ENCODE measurements at regions not wholly inside any gene's neighbourhood (a gene's known extent, or its start where the extent isn't known, plus 50 kb on each side); places are given as distances from the start of the nearest gene placed in this dataset.
"Not testable (repeated sequence)": the region's sequence is repeated elsewhere in the genome, so short reads cannot be mapped to it uniquely, and the experiment has no call there.

- WGBS, 4 donors = 40 to 58% (median 54%) methylated on average over 6 of the region's 6 CpGs
- Histone ChIP-seq H3K4me3 (no peak overlapping the region), H3K36me3 (replicated peaks in 1 of 2) (no peaks in the 10 kb centered on the region), H3K4me1 (replicated peaks in 1 of 2) (no peaks in the 10 kb centered on the region), H3K9me3 (replicated peaks in 1 of 3) (no peaks in the 10 kb centered on the region), H3K27me3 (no peaks in the 10 kb centered on the region), H3K27ac (no peak overlapping the region)
- DNase-seq = no peak
- no peak for TF ChIP-seq CTCF (IDR thresholded peaks at IDR 0.05)
- TF ChIP-seq POLR2A (IDR thresholded peaks at IDR 0.05) = no peak
- intact Hi-C loops (cut with DNase I) = no loop called here
These were observed 191.2 kb downstream of the C1orf94 start for GRCh38 chr1:34367954-34368353.

GRCh38 chr1:34369701-34370455 is 193.2 kb downstream of the C1orf94 start:
- no peak for DNase-seq
- TF ChIP-seq CTCF (IDR thresholded peaks at IDR 0.05) (no peak), POLR2A (IDR thresholded peaks at IDR 0.05) (no peak)
- WGBS, 4 donors = 89 to 95% (median 93%) methylated on average over 10 of the region's 10 CpGs
- H3K36me3 ChIP-seq (replicated peaks in 1 of 2) = no peaks in the 10 kb centered on the region
- H3K27ac ChIP-seq = no peak overlapping the region
- H3K4me3 ChIP-seq = no peak overlapping the region
- H3K4me1 ChIP-seq (replicated peaks in 1 of 2) = no peaks in the 10 kb centered on the region
- intact Hi-C loops (cut with DNase I) = no loop called here
- no peaks in the 10 kb centered on the region for H3K27me3 ChIP-seq
- H3K9me3 ChIP-seq (replicated peaks in 1 of 3) = no peaks in the 10 kb centered on the region

GRCh38 chr1:34370748-34371147 is 194.0 kb downstream of the C1orf94 start:
- no peak for DNase-seq
- no peak for TF ChIP-seq POLR2A (IDR thresholded peaks at IDR 0.05)
- no peak for TF ChIP-seq CTCF (IDR thresholded peaks at IDR 0.05)
- intact Hi-C loops (cut with DNase I) = no loop called here
- H3K27ac ChIP-seq = no peak overlapping the region
- no peaks in the 10 kb centered on the region for H3K9me3 ChIP-seq (replicated peaks in 1 of 3)
- WGBS, 4 donors = 85 to 95% (median 87%) methylated on average over 3 to 4 of the region's 4 CpGs
- no peak overlapping the region for H3K4me3 ChIP-seq
- H3K36me3 ChIP-seq (replicated peaks in 1 of 2) = no peaks in the 10 kb centered on the region
- peaks cover under 1% of the 10 kb centered on the region for H3K27me3 ChIP-seq
- no peaks in the 10 kb centered on the region for H3K4me1 ChIP-seq (replicated peaks in 1 of 2)

GRCh38 chr1:34371179-34371578 is 194.5 kb downstream of the C1orf94 start:
- H3K4me1 ChIP-seq (replicated peaks in 1 of 2); H3K9me3 ChIP-seq (replicated peaks in 1 of 3); H3K27me3 ChIP-seq; intact Hi-C loops (cut with DNase I); H3K27ac ChIP-seq; H3K4me3 ChIP-seq; DNase-seq; H3K36me3 ChIP-seq (replicated peaks in 1 of 2): not testable (repeated sequence)
- 68 to 93% (median 82%) methylated on average over 3 to 5 of the region's 5 CpGs for WGBS, 4 donors

All from adrenal gland (tissue), 9 donors.